Activated naive CD4-positive, alpha-beta T cell treated with anti-CD3 and anti-CD28 coated beads, Interleukin-2, amount 50 U/mL, for 72 hours (primary cell): ENCODE measurements at regions not wholly inside any gene's neighbourhood (a gene's known extent, or its start where the extent isn't known, plus 50 kb on each side); places are given as distances from the start of the nearest gene placed in this dataset.

Experiments
- ATAC-seq, 2 donors: fragments of 150-1000 bp; cut with Tn5 transposase; 2 replicates each; pipeline ENCODE4 v1.10.0; 2021; ENCODE audit warnings: mild to moderate bottlenecking in 2 of 2, moderate library complexity in 2 of 2
- DNase-seq, 2 donors: peaks; one replicate each; pipeline ENCODE4 v3.0.0; 2021 to 2022; ENCODE audit warnings: low spot score in 2 of 2
- H3K27ac Mint-ChIP-seq, 2 donors: one replicate each; pipeline ENCODE4 v1.8.0; 2022; ENCODE audit warnings: mild to moderate bottlenecking in 2 of 2, mixed read lengths in 2 of 2
- H3K36me3 Mint-ChIP-seq, 2 donors: one replicate each; pipeline ENCODE4 v1.8.0; 2022; ENCODE audit warnings: mixed read lengths in 2 of 2
- H3K9me3 Mint-ChIP-seq, 2 donors: one replicate each; pipeline ENCODE4 v1.8.0; 2022; ENCODE audit warnings: mixed read lengths in 2 of 2

- DNase-seq: no peak
- Mint-ChIP-seq H3K36me3 (no peaks in the 10 kb centered on the region), H3K9me3 (no peaks in the 10 kb centered on the region), H3K27ac (no peak overlapping the region)
- no peak for ATAC-seq
These were observed 89.0 kb downstream of the NAF1 start for GRCh38 chr4:163077680-163078079.

GRCh38 chr4:163072222-163072621 is 94.5 kb downstream of the NAF1 start:
- ATAC-seq (no peak), DNase-seq (no peak)
- Mint-ChIP-seq H3K9me3 (no peaks in the 10 kb centered on the region), H3K27ac (no peak overlapping the region), H3K36me3 (no peaks in the 10 kb centered on the region)

GRCh38 chr4:163071308-163071707 is 95.4 kb downstream of the NAF1 start:
- H3K27ac Mint-ChIP-seq: no peak overlapping the region
- ATAC-seq (no peak), DNase-seq (no peak)
- peaks cover 0 to 5% of the 10 kb centered on the region in 2 donors for H3K9me3 Mint-ChIP-seq
- no peaks in the 10 kb centered on the region for H3K36me3 Mint-ChIP-seq

- Mint-ChIP-seq H3K9me3 (peaks cover 0 to 6% of the 10 kb centered on the region in 2 donors), H3K36me3 (no peaks in the 10 kb centered on the region), H3K27ac (no peak overlapping the region)
- DNase-seq (no peak), ATAC-seq (no peak)
These were observed 96.7 kb downstream of the NAF1 start for GRCh38 chr4:163070023-163070422.

GRCh38 chr4:163063891-163064290 is 102.8 kb downstream of the NAF1 start:
- no peak overlapping the region for H3K27ac Mint-ChIP-seq
- no peaks in the 10 kb centered on the region for H3K36me3 Mint-ChIP-seq
- DNase-seq (no peak), ATAC-seq (no peak)
- peaks cover 0 to 6% of the 10 kb centered on the region in 2 donors for H3K9me3 Mint-ChIP-seq

GRCh38 chr4:163048447-163048846 is 118.2 kb downstream of the NAF1 start:
- Mint-ChIP-seq H3K9me3 (no peaks in the 10 kb centered on the region), H3K27ac (no peak overlapping the region), H3K36me3 (no peaks in the 10 kb centered on the region)
- ATAC-seq (peak in 1 of 2 donors; percentile 61), DNase-seq (peak in 1 of 2 donors; percentile 3)

GRCh38 chr4:163042306-163042705 is 124.4 kb downstream of the NAF1 start:
- H3K36me3 Mint-ChIP-seq: peaks cover 0 to 11% of the 10 kb centered on the region in 2 donors
- no peak for DNase-seq
- H3K27ac Mint-ChIP-seq: no peak overlapping the region

GRCh38 chr4:163017135-163017534 is 149.6 kb downstream of the NAF1 start:
- Mint-ChIP-seq H3K9me3 (peaks cover 2 to 5% of the 10 kb centered on the region in 2 donors), H3K27ac (no peak overlapping the region), H3K36me3 (no peaks in the 10 kb centered on the region)
- ATAC-seq: no peak
- DNase-seq: no peak

More at GRCh38 chr4:163042306-163042705, 124.4 kb downstream of the NAF1 start:
- peaks cover 5% of the 10 kb centered on the region in 2 donors for H3K9me3 Mint-ChIP-seq
- no peak for ATAC-seq

- DNase-seq: no peak
- peaks cover 6 to 11% of the 10 kb centered on the region in 2 donors for H3K9me3 Mint-ChIP-seq
- ATAC-seq: no peak
- no peaks in the 10 kb centered on the region for H3K36me3 Mint-ChIP-seq
- H3K27ac Mint-ChIP-seq: no peak overlapping the region
These were observed 153.9 kb downstream of the NAF1 start for GRCh38 chr4:163012816-163013215.

GRCh38 chr4:163003979-163004378 is 162.7 kb downstream of the NAF1 start:
- no peak for DNase-seq
- peaks cover 15 to 18% of the 10 kb centered on the region in 2 donors for H3K9me3 Mint-ChIP-seq
- no peak overlapping the region for H3K27ac Mint-ChIP-seq
- no peak for ATAC-seq
- H3K36me3 Mint-ChIP-seq: peaks cover 0 to 8% of the 10 kb centered on the region in 2 donors

- H3K27ac Mint-ChIP-seq: no peak overlapping the region
- H3K36me3 Mint-ChIP-seq: no peaks in the 10 kb centered on the region
- no peak for DNase-seq
- ATAC-seq: no peak
- H3K9me3 Mint-ChIP-seq: no peaks in the 10 kb centered on the region
These were observed 178.2 kb downstream of the NAF1 start for GRCh38 chr4:162988530-162988929.

GRCh38 chr4:162985131-162985530 is 181.6 kb downstream of the NAF1 start:
- no peak overlapping the region for H3K27ac Mint-ChIP-seq
- ATAC-seq (no peak), DNase-seq (no peak)
- H3K36me3 Mint-ChIP-seq: peaks cover 0 to 4% of the 10 kb centered on the region in 2 donors
- H3K9me3 Mint-ChIP-seq: peaks cover 8% of the 10 kb centered on the region in 2 donors

GRCh38 chr4:162984621-162985020 is 182.1 kb downstream of the NAF1 start:
- H3K36me3 Mint-ChIP-seq: peaks cover 0 to 4% of the 10 kb centered on the region in 2 donors
- ATAC-seq (no peak), DNase-seq (no peak)
- peaks cover 8% of the 10 kb centered on the region in 2 donors for H3K9me3 Mint-ChIP-seq
- H3K27ac Mint-ChIP-seq: no peak overlapping the region

GRCh38 chr4:162981823-162982222 is 184.9 kb downstream of the NAF1 start:
- Mint-ChIP-seq H3K27ac (no peak overlapping the region), H3K9me3 (peaks cover 8% of the 10 kb centered on the region in 2 donors)

GRCh38 chr4:162978398-162978797 is 188.3 kb downstream of the NAF1 start:
- peaks cover 0 to 4% of the 10 kb centered on the region in 2 donors for H3K36me3 Mint-ChIP-seq
- H3K27ac Mint-ChIP-seq: no peak overlapping the region
- peaks cover 8% of the 10 kb centered on the region in 2 donors for H3K9me3 Mint-ChIP-seq
- DNase-seq: no peak
- no peak for ATAC-seq

More at GRCh38 chr4:162981823-162982222, 184.9 kb downstream of the NAF1 start:
- DNase-seq (no peak), ATAC-seq (no peak)
- H3K36me3 Mint-ChIP-seq: peaks cover 0 to 4% of the 10 kb centered on the region in 2 donors

GRCh38 chr4:162977788-162978187 is 188.9 kb downstream of the NAF1 start:
- no peak overlapping the region for H3K27ac Mint-ChIP-seq
- peaks cover 8% of the 10 kb centered on the region in 2 donors for H3K9me3 Mint-ChIP-seq
- H3K36me3 Mint-ChIP-seq: peaks cover 0 to 4% of the 10 kb centered on the region in 2 donors
- ATAC-seq (no peak), DNase-seq (no peak)

- ATAC-seq (no peak), DNase-seq (no peak)
- Mint-ChIP-seq H3K36me3 (no peaks in the 10 kb centered on the region), H3K9me3 (no peaks in the 10 kb centered on the region), H3K27ac (no peak overlapping the region)
These were observed 193.9 kb downstream of the NAF1 start for GRCh38 chr4:162972661-162973330.

GRCh38 chr4:162969194-162969593 is 197.5 kb downstream of the NAF1 start:
- H3K27ac Mint-ChIP-seq: no peak overlapping the region
- DNase-seq (no peak), ATAC-seq (no peak)
- peaks cover 0 to 8% of the 10 kb centered on the region in 2 donors for H3K36me3 Mint-ChIP-seq
- H3K9me3 Mint-ChIP-seq: peaks cover 8 to 11% of the 10 kb centered on the region in 2 donors
